Astrocyte (in vitro differentiated cells and primary cell): ENCODE measurements at regions not wholly inside any gene's neighbourhood (a gene's known extent, or its start where the extent isn't known, plus 50 kb on each side); places are given as distances from the start of the nearest gene placed in this dataset.

Experiments used
- EZH2 ChIP-seq: IDR thresholded peaks from 2 replicates; pipeline ENCODE4 v1.6.1; 2012; ENCODE audit warnings: mild to moderate bottlenecking, low read length, inconsistent platforms; ENCODE audit not compliant: insufficient read depth
- TF ChIP-seq, protein P1 (sequence below): IDR thresholded peaks from 2 replicates; pipeline ENCODE4 v1.5.1; 2011; ENCODE audit warnings: low read depth, mild to moderate bottlenecking, inconsistent platforms, low read length, moderate library complexity; ENCODE audit not compliant: insufficient read depth

DNA sequence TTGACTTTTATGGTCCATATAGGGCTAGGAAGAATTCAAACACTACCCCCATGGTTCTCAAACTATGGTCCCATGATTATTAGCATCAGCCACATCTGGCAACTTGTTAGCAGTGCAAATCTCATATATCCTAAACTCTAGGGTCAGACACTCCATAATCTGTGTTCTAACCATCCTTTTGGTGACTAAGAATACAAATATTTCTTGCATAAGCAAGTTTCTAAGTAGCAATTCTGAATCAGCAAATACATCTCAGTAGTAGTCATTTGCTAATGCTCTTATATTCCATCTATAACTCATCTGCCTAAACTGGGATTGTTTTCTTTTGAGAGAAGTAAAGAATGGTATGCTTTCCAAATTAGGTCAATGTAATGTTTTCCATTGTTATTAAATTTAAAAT lies 447.3 kb downstream of the TMX3 start:
- TF ChIP-seq, protein P1, sequence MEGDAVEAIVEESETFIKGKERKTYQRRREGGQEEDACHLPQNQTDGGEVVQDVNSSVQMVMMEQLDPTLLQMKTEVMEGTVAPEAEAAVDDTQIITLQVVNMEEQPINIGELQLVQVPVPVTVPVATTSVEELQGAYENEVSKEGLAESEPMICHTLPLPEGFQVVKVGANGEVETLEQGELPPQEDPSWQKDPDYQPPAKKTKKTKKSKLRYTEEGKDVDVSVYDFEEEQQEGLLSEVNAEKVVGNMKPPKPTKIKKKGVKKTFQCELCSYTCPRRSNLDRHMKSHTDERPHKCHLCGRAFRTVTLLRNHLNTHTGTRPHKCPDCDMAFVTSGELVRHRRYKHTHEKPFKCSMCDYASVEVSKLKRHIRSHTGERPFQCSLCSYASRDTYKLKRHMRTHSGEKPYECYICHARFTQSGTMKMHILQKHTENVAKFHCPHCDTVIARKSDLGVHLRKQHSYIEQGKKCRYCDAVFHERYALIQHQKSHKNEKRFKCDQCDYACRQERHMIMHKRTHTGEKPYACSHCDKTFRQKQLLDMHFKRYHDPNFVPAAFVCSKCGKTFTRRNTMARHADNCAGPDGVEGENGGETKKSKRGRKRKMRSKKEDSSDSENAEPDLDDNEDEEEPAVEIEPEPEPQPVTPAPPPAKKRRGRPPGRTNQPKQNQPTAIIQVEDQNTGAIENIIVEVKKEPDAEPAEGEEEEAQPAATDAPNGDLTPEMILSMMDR, result no peak
- TF ChIP-seq EZH2, result no peak
